ENCODE measurements at regions not wholly inside any gene's neighbourhood (a gene's known extent, or its start where the extent isn't known, plus 50 kb on each side); places are given as distances from the start of the nearest gene placed in this dataset.

DNA sequence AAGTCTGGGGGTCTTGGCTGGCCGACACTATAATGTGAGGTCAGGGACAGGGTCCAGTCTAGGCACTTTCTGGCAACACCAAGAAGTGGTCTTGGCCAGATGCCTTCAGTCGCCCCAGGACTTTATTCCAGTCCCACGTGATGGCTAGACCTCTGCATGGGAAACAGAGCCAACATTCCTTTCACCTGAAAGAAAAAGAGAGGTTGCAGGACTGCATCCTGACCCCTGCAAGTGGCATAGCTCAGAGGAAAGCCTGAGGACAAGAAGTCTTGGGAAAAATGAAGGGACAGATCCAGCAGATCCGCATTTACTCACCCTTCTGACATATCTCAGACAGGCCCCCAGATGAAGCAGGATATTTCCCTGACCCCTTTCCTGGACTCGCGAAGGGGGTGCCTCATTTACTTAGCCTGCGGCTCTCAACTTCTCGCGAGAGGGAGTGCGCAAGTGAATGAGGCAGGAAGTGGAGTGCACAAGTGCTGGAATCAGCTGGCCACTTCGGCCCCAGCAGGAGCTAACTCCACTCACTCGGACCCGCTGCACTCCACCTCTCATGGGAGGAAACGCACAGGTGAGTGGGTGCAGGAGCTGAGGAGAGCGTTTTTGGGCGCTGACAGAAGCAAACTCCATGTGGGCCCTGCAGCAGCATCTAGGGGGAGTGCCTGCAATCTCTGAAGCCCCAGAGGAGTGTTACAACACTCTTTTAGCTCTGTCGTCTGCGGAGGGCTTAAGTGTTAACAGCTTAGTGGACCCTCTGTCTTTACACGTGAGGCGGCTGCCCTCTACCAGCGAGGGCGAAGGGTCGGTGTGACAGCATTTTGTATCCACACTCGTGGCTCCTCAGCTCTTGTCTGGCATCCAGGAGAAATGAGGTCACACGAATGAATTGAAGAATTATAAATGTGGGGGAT lies 916.2 kb upstream of the GHITM start:
- TF ChIP-seq POLR2A (IDR thresholded peaks at IDR 0.05) (no peak), POLR2AphosphoS5 (IDR thresholded peaks at IDR 0.05) (no peak), EP300 (IDR thresholded peaks at IDR 0.05) (no peak)
- TF ChIP-seq, protein P1, sequence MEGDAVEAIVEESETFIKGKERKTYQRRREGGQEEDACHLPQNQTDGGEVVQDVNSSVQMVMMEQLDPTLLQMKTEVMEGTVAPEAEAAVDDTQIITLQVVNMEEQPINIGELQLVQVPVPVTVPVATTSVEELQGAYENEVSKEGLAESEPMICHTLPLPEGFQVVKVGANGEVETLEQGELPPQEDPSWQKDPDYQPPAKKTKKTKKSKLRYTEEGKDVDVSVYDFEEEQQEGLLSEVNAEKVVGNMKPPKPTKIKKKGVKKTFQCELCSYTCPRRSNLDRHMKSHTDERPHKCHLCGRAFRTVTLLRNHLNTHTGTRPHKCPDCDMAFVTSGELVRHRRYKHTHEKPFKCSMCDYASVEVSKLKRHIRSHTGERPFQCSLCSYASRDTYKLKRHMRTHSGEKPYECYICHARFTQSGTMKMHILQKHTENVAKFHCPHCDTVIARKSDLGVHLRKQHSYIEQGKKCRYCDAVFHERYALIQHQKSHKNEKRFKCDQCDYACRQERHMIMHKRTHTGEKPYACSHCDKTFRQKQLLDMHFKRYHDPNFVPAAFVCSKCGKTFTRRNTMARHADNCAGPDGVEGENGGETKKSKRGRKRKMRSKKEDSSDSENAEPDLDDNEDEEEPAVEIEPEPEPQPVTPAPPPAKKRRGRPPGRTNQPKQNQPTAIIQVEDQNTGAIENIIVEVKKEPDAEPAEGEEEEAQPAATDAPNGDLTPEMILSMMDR (IDR thresholded peaks at IDR 0.05), result no peak
- Histone ChIP-seq H3K4me3 (no peak overlapping the region), H3K9me3 (no peaks in the 10 kb centered on the region), H3K27me3 (no peaks in the 10 kb centered on the region), H3K4me1 (no peaks in the 10 kb centered on the region), H3K36me3 (no peaks in the 10 kb centered on the region), H3K27ac (no peak overlapping the region)
- 81 to 86% (median 85%) methylated on average over 24 to 25 of the region's 25 CpGs for WGBS, 5 donors
- DNase-seq, result no peak
- intact Hi-C loops (cut with DNase I; ENCODE audit: low total_unique reads), result no loop called here

DNA sequence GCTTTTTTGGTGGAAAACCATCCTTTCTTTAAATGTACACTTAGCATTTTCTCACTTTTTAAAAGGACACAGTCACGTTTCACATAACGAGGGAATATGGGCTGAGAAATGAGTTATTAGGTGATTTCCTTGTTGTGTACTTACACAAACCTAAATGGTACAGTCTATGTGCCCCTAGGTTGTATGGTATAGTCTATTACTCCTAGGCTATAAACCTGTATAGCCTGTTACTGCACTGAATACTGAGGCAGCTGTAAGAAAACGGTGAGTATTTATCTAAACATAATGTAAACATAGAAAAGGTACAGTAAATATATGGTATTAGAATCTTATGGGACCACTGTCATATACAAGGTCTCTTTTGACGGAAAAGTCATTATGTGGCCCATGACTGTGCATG lies 913.5 kb upstream of the GHITM start:
- 59 to 79% (median 67%) methylated on average over 4 of the region's 4 CpGs for WGBS, 5 donors
- Histone ChIP-seq H3K36me3 (no peaks in the 10 kb centered on the region), H3K9me3 (no peaks in the 10 kb centered on the region), H3K27me3 (no peaks in the 10 kb centered on the region), H3K4me1 (no peaks in the 10 kb centered on the region), H3K27ac (no peak overlapping the region), H3K4me3 (no peak overlapping the region)
- no peak for TF ChIP-seq POLR2A (IDR thresholded peaks at IDR 0.05)
- TF ChIP-seq, protein P1 (IDR thresholded peaks at IDR 0.05), result no peak
- no peak for TF ChIP-seq EP300 (IDR thresholded peaks at IDR 0.05)
- no peak for TF ChIP-seq POLR2AphosphoS5 (IDR thresholded peaks at IDR 0.05)
- intact Hi-C loops (cut with DNase I; ENCODE audit: low total_unique reads), result no loop called here
- DNase-seq, result no peak

DNA sequence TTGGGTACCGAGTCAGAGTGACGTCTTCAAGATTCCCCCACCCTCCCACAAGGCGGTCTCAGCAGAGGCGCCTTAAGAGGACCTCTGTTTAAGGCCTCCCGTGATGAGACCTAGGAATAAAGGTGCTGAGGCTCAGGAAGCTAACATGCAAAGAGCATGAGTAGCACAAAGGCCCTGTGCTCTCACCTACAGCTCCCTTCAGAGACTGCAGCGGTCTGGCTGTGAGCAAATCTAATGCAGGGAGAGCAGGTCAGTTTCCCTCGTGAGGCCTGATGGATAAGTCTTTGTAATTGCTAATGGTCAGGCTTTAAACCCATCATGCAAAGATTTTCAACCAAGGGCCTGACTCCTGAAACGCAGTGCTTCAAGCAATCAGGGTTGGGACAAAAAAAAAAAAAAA lies 909.3 kb upstream of the GHITM start:
- H3K36me3 ChIP-seq, result no peaks in the 10 kb centered on the region
- no peak for DNase-seq
- H3K9me3 ChIP-seq, result no peaks in the 10 kb centered on the region
- no peak overlapping the region for H3K27ac ChIP-seq
- TF ChIP-seq POLR2AphosphoS5 (IDR thresholded peaks at IDR 0.05), result no peak
- no peak for TF ChIP-seq POLR2A (IDR thresholded peaks at IDR 0.05)
- TF ChIP-seq, protein P1 (IDR thresholded peaks at IDR 0.05), result no peak
- no peak for TF ChIP-seq EP300 (IDR thresholded peaks at IDR 0.05)
- intact Hi-C loops (cut with DNase I; ENCODE audit: low total_unique reads), result no loop called here
- no peak overlapping the region for H3K4me3 ChIP-seq
- WGBS, 5 donors, result 77 to 85% (median 80%) methylated on average over 8 of the region's 8 CpGs
- no peaks in the 10 kb centered on the region for H3K4me1 ChIP-seq
- no peaks in the 10 kb centered on the region for H3K27me3 ChIP-seq

DNA sequence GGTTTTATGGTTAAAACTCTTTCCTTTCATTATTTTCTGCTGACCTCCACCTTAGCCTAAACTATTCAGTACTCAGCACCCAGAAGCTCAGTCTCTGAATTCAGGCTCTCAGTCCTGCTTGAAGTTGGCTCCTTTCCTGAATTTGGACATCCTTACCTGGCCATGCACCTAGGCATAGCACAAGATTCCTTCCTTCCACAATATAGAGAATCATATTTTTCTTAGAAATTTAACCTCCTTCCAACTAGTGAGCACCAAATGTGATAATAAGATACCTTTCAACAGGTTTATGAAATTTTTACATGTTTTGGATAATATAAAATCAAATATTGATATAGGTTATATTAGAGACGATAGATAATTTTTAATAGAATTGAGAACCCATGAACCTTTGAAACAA lies 905.6 kb upstream of the GHITM start:
- Histone ChIP-seq H3K27ac (no peak overlapping the region), H3K36me3 (no peaks in the 10 kb centered on the region), H3K27me3 (no peaks in the 10 kb centered on the region), H3K9me3 (no peaks in the 10 kb centered on the region), H3K4me3 (no peak overlapping the region), H3K4me1 (no peaks in the 10 kb centered on the region)
- intact Hi-C loops (cut with DNase I; ENCODE audit: low total_unique reads), result no loop called here
- no peak for TF ChIP-seq EP300 (IDR thresholded peaks at IDR 0.05)
- no peak for TF ChIP-seq POLR2AphosphoS5 (IDR thresholded peaks at IDR 0.05)
- TF ChIP-seq, protein P1 (IDR thresholded peaks at IDR 0.05), result no peak
- no peak for TF ChIP-seq POLR2A (IDR thresholded peaks at IDR 0.05)
- 86 to 90% (median 88%) methylated on average over 1 of the region's 1 CpG for WGBS, 5 donors
- DNase-seq, result no peak
